HL-60 (cell line): ENCODE measurements at regions not wholly inside any gene's neighbourhood (a gene's known extent, or its start where the extent isn't known, plus 50 kb on each side); places are given as distances from the start of the nearest gene placed in this dataset.
A peak's percentile ranks its signal among the peaks of the same experiment; 100 is the strongest.

ENCODE experiments used
- GABPA ChIP-seq: IDR thresholded peaks from 2 replicates; pipeline ENCODE4 v1.6.1; 2012; ENCODE audit warnings: low read depth
- POLR2AphosphoS5 ChIP-seq: IDR thresholded peaks from 2 replicates; pipeline ENCODE4 v1.6.1; 2012; ENCODE audit warnings: low read depth
- SPI1 ChIP-seq: IDR thresholded peaks from 2 replicates; pipeline ENCODE4 v1.6.1; 2012; ENCODE audit warnings: low read depth, mild to moderate bottlenecking, borderline replicate concordance
- TF ChIP-seq, protein P1 (sequence below): IDR thresholded peaks from one replicate; pipeline ENCODE4 v1.5.1; 2011; ENCODE audit warnings: low read length, control low read depth, inconsistent platforms; ENCODE audit not compliant: insufficient read depth

DNA sequence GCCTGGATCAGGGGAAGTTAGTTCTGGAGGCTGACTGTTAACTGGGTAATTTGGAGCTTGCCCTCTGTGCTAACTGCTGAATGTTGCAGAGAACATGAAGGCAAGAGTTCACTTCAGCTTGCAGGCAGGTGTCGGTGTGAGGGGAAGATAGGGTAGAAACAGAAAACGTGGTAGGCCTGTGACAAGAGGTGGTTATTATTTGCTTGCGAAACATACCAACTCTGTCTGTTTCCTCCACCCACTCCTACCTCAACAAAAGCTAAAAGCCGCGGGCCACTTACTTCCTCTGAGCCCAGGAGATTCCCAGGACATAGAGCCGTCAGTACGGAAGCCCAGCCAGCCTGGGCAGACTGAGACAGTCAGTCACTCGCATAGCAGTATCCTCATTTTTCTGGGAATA, 119.2 kb upstream of the ABCC4 start:
- TF ChIP-seq, protein P1, sequence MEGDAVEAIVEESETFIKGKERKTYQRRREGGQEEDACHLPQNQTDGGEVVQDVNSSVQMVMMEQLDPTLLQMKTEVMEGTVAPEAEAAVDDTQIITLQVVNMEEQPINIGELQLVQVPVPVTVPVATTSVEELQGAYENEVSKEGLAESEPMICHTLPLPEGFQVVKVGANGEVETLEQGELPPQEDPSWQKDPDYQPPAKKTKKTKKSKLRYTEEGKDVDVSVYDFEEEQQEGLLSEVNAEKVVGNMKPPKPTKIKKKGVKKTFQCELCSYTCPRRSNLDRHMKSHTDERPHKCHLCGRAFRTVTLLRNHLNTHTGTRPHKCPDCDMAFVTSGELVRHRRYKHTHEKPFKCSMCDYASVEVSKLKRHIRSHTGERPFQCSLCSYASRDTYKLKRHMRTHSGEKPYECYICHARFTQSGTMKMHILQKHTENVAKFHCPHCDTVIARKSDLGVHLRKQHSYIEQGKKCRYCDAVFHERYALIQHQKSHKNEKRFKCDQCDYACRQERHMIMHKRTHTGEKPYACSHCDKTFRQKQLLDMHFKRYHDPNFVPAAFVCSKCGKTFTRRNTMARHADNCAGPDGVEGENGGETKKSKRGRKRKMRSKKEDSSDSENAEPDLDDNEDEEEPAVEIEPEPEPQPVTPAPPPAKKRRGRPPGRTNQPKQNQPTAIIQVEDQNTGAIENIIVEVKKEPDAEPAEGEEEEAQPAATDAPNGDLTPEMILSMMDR: no peak
- TF ChIP-seq GABPA: no peak
- TF ChIP-seq SPI1: peak; percentile 37; the same call in 1 of the 2 replicates
- peak; percentile 45; the same call in 1 of the 2 replicates for TF ChIP-seq POLR2AphosphoS5
